Endothelial cell of umbilical vein (primary cell): ENCODE measurements at regions not wholly inside any gene's neighbourhood (a gene's known extent, or its start where the extent isn't known, plus 50 kb on each side); places are given as distances from the start of the nearest gene placed in this dataset.

Source experiments
- BruUV-seq: library from RNA; stranded (reverse); fragments of 400-500 nt; replicated peaks from 2 replicates; lab custom pipeline; 2021; lab: Mats Ljungman, UMichigan
- CTCF ChIA-PET: fragments of 300-600, 350-600 bp; sonication (Branson Sonifier 250); formaldehyde crosslinking; loops from one replicate; lab custom pipeline; 2021; ENCODE audit warnings: antibody characterized with exemption, inconsistent platforms; lab: Charles Lee
- POLR2A ChIA-PET: fragments of 300-600, 350-600 bp; sonication (Branson Sonifier 250); formaldehyde crosslinking; loops from one replicate; lab custom pipeline; 2021; ENCODE audit warnings: antibody characterized with exemption, inconsistent platforms; lab: Charles Lee
- DNase-seq: peaks from one replicate; pipeline ENCODE4 v3.0.0-alpha.2; 2011; ENCODE audit warnings: low read depth, low spot score
- FAIRE-seq: peaks from 2 replicates; lab custom pipeline; 2011; peaks lifted over from hg19 to GRCh38; lab: Jason Lieb, UNC
- H2AFZ ChIP-seq: 2 replicates; pipeline ENCODE4 v1.6.0; 2012; ENCODE audit warnings: low read depth, low read length, control low read depth, inconsistent platforms
- H3K27ac ChIP-seq: 2 replicates; pipeline ENCODE4 v1.5.1; 2011; ENCODE audit warnings: low read depth, mild to moderate bottlenecking, control low read depth, low read length, moderate library complexity; ENCODE audit not compliant: insufficient read depth
- H3K27me3 ChIP-seq, 2 experiments: 2 replicates each; pipeline versions ENCODE4 v1.6.0 to v1.6.1; 2011; ENCODE audit warnings: low read length in 2 of 2, mixed read lengths in 1 of 2; ENCODE audit not compliant: control insufficient read depth in 2 of 2, insufficient read depth in 2 of 2
- H3K36me3 ChIP-seq, 2 experiments: 2 replicates in 1 of 2; 3 replicates in 1 of 2; pipeline ENCODE4 v1.5.1; 2011; ENCODE audit warnings: low read length in 2 of 2, mild to moderate bottlenecking in 1 of 2, moderate library complexity in 1 of 2; ENCODE audit not compliant: control insufficient read depth in 2 of 2, insufficient read depth in 2 of 2; ENCODE audit errors: extremely low read depth in 1 of 2
- H3K4me1 ChIP-seq: 3 replicates; pipeline ENCODE4 v1.5.1; 2011; ENCODE audit warnings: mild to moderate bottlenecking, low read length; ENCODE audit not compliant: control insufficient read depth, insufficient read depth; ENCODE audit errors: extremely low read depth
- H3K4me2 ChIP-seq: 2 replicates; pipeline ENCODE4 v1.6.1; 2011; ENCODE audit warnings: low read length, control low read depth, mixed read lengths; ENCODE audit not compliant: insufficient read depth
- H3K4me3 ChIP-seq, 3 experiments: fragments of 200-600 bp in 1 of 3; sonication (generic), shearing (Covaris generic) in 1 of 3; replicated peaks in 1 of 3; 2 replicates each; pipeline ENCODE4 v1.5.1; 2011 to 2016; ENCODE audit warnings: control low read depth in 3 of 3, low read length in 3 of 3, mild to moderate bottlenecking in 2 of 3, inconsistent platforms in 1 of 3, low read depth in 1 of 3, moderate library complexity in 1 of 3; ENCODE audit not compliant: insufficient read depth in 1 of 3
- H3K79me2 ChIP-seq: 2 replicates; pipeline ENCODE4 v1.6.0; 2012; ENCODE audit warnings: low read length, inconsistent platforms; ENCODE audit not compliant: control insufficient read depth, insufficient read depth
- H3K9ac ChIP-seq: replicated peaks from 2 replicates; pipeline ENCODE3; 2011; ENCODE audit warnings: low read length, control low read depth; ENCODE audit not compliant: insufficient read depth; ENCODE audit errors: extremely low read depth
- H3K9me1 ChIP-seq: replicated peaks from 3 replicates; pipeline ENCODE4 v1.6.0; 2011; ENCODE audit warnings: mild to moderate bottlenecking, low read length; ENCODE audit not compliant: control insufficient read depth, insufficient read depth; ENCODE audit errors: extremely low read depth
- H3K9me3 ChIP-seq: replicated peaks from 2 replicates; pipeline ENCODE4 v1.5.1; 2012; ENCODE audit warnings: low read length, inconsistent platforms; ENCODE audit not compliant: control insufficient read depth, insufficient read depth
- H4K20me1 ChIP-seq: replicated peaks from 2 replicates; pipeline ENCODE3; 2011; ENCODE audit warnings: mild to moderate bottlenecking, low read length; ENCODE audit not compliant: control insufficient read depth, insufficient read depth; ENCODE audit errors: extremely low read depth
- EZH2 ChIP-seq: IDR thresholded peaks from 2 replicates; pipeline ENCODE4 v1.6.1; 2012; ENCODE audit warnings: borderline replicate concordance, low read depth, mild to moderate bottlenecking, moderate library complexity, low read length, inconsistent platforms; ENCODE audit not compliant: severe bottlenecking
- FOS ChIP-seq: IDR thresholded peaks from 2 replicates; pipeline ENCODE4 v1.6.1; 2011; ENCODE audit warnings: mild to moderate bottlenecking, low read length, moderate library complexity, borderline replicate concordance; ENCODE audit not compliant: insufficient read depth
- GATA2 ChIP-seq: IDR thresholded peaks from 2 replicates; pipeline ENCODE4 v1.7.0; 2011; ENCODE audit warnings: low read depth, mild to moderate bottlenecking, moderate library complexity, mixed read lengths, low read length; ENCODE audit not compliant: insufficient read length, insufficient read depth
- JUN ChIP-seq: IDR thresholded peaks from 2 replicates; pipeline ENCODE4 v1.6.1; 2011; ENCODE audit warnings: borderline replicate concordance, low read depth; ENCODE audit not compliant: insufficient read length, insufficient read depth
- MYC ChIP-seq: IDR thresholded peaks from one replicate; pipeline ENCODE4 v1.6.1; 2011; ENCODE audit warnings: mild to moderate bottlenecking, low read depth, low read length
- POLR2A ChIP-seq: IDR thresholded peaks from 2 replicates; pipeline ENCODE4 v1.6.1; 2012; ENCODE audit warnings: low read depth, mild to moderate bottlenecking, control low read depth, low read length
- POLR2AphosphoS5 ChIP-seq: IDR thresholded peaks from 2 replicates; pipeline ENCODE4 v1.6.1; 2012; ENCODE audit warnings: low read depth, mild to moderate bottlenecking, control low read depth, low read length, moderate library complexity; ENCODE audit not compliant: insufficient read depth
- dilution Hi-C: fragments of 300-500 bp; cut with MboI; formaldehyde crosslinking; loops from one replicate; pipeline ENCODE4 v1.15.0; 2019; ENCODE audit warnings: low sequenced_read_pairs; ENCODE audit not compliant: extremely low pct_ligation_motif_present
- intact Hi-C: fragments of 100-400 bp; cut with micrococcal nuclease; formaldehyde crosslinking; loops from one replicate; pipeline ENCODE4 v1.10.0; 2022

DNA sequence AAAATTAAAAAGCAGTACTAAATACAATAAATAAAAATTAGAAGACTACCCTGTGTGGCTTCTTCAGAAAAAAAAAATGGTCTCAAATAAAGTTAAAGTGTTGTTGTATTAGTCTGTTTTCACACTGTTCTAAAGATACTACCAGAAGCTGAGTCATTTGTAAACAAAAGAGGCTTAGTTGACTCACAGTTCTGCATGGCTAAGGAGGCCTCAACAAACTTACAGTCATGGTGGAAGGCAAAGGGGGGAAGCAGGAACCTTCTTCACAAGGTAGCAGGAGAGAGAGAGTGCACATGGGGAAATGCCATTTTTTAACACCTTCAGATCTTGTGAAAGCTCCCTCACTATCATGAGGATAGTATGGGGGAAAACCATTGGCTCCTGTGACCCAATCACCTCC, 612.8 kb downstream of the RNF144A start:
- FAIRE-seq, result no peak
- H2AFZ ChIP-seq, result no peak overlapping the region
- no TSS peak for BruUV-seq
- H3K4me1 ChIP-seq, result no peaks in the 10 kb centered on the region
- no peak overlapping the region for H3K4me2 ChIP-seq
- DNase-seq, result no peak
- ChIA-PET POLR2A (no interaction called here), CTCF (no interaction called here)
- H3K9ac ChIP-seq, result no peak overlapping the region
- no peaks in the 10 kb centered on the region for H3K9me1 ChIP-seq
- no peaks in the 10 kb centered on the region for H3K36me3 ChIP-seq
- TF ChIP-seq JUN, result no peak
- TF ChIP-seq POLR2A, result no peak
- no peak for TF ChIP-seq EZH2
- no peak for TF ChIP-seq FOS
- dilution Hi-C loops (no loop called here), intact Hi-C loops (no loop called here)
- H3K27ac ChIP-seq, result no peak overlapping the region
- H3K9me3 ChIP-seq, result peaks cover 4% of the 10 kb centered on the region
- H3K79me2 ChIP-seq, result no peaks in the 10 kb centered on the region
- no peak overlapping the region for H3K4me3 ChIP-seq
- no peaks in the 10 kb centered on the region for H4K20me1 ChIP-seq
- no peaks in the 10 kb centered on the region for H3K27me3 ChIP-seq

- no TSS peak for BruUV-seq
- intact Hi-C loops, result no loop called here
- H3K9ac ChIP-seq, result no peak overlapping the region
- CTCF ChIA-PET, result no interaction called here
- no peaks in the 10 kb centered on the region for H3K9me1 ChIP-seq
- H3K4me2 ChIP-seq, result no peak overlapping the region
- no peaks in the 10 kb centered on the region for H3K27me3 ChIP-seq
- no peaks in the 10 kb centered on the region for H3K79me2 ChIP-seq
- dilution Hi-C loops, result no loop called here
- DNase-seq (no peak), FAIRE-seq (no peak)
- POLR2A ChIA-PET, result no interaction called here
- no peaks in the 10 kb centered on the region for H3K36me3 ChIP-seq
- no peaks in the 10 kb centered on the region for H3K9me3 ChIP-seq
- H2AFZ ChIP-seq, result no peak overlapping the region
- no peaks in the 10 kb centered on the region for H3K4me1 ChIP-seq
- TF ChIP-seq POLR2AphosphoS5, result no peak
- no peak for TF ChIP-seq GATA2
- no peak for TF ChIP-seq MYC
- no peak overlapping the region for H3K27ac ChIP-seq
- no peaks in the 10 kb centered on the region for H4K20me1 ChIP-seq
- no peak overlapping the region for H3K4me3 ChIP-seq
These were observed 621.9 kb downstream of the RNF144A start for GRCh38 chr2:7539077-7539476.
